Skin epidermis (tissue), 12 donors: ENCODE measurements at regions not wholly inside any gene's neighbourhood (a gene's known extent, or its start where the extent isn't known, plus 50 kb on each side); places are given as distances from the start of the nearest gene placed in this dataset.

Experiments
- H3K27ac ChIP-seq, 21 experiments: fragments of 200-600 bp; sonication (generic) in 11 of 21; one replicate each; pipeline ENCODE4 v1.5.0; 2020; ENCODE audit warnings: mild to moderate bottlenecking in 3 of 21, inconsistent platforms in 2 of 21, moderate library complexity in 2 of 21
- H3K4me3 ChIP-seq, 7 experiments: fragments of 200-600 bp; sonication (generic) in 2 of 7; one replicate each; pipeline ENCODE4 v1.5.0; 2020; ENCODE audit warnings: inconsistent platforms in 2 of 7, mild to moderate bottlenecking in 2 of 7, moderate library complexity in 1 of 7

DNA sequence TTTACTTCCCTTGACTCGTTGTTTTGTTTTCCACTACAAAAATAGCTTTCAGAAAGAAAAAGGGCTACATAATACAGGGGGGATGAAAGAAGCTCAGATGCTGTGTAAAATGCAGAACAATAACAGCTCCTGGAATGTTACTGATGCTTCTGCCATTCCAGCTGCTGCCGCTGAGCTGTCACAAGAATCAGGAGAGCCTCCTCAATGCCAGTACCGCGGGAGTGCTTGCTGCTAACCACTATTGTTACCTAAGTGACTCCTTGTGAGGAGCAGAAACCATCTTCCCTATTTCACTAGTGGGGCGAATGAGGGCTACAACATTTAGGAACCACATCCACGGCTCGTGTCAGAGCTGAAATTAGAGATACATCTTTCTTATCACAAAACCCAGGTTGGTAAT is 384.8 kb downstream of the GALR1 start:
- H3K27ac ChIP-seq, result no peak overlapping the region
- no peak overlapping the region for H3K4me3 ChIP-seq

DNA sequence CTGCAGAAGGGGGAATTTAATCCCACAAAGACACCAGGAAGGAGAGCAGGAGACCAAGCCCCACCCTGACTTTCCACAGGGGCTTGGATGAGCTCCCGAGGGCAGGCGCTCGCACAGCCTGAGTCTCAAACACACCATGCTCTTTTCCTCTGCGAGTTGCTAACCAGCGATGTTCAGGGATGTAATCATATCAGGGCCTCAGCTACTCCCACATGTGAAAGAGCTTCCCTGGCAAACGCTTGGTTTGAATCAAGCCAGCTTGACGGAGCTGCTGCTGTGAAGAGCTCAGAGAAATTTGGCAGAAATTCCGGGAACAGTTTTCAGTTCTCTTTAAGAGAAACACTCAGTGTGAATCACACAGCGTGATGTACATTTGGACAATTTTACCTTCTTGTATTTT is 385.8 kb downstream of the GALR1 start:
- H3K27ac ChIP-seq, result no peak overlapping the region
- H3K4me3 ChIP-seq, result no peak overlapping the region

DNA sequence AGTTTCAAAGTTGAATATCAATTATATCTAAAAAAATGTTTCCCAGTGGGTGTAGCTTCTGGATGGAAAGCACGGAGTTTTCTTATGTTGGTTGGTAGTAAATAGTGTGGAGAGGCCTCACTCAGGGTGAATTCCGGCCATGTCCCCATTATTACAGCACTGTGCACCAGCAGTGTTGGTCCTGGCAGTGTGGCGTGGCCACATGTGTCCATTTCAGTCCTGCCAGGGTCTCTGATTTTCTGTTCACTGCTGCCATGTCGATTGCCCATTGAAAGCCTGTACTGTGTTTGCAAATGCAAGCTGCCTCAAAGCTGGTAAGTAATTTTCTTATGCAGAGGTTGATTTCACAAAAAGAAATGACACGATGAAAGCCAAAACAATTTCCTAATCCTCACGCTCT is 386.2 kb downstream of the GALR1 start:
- H3K27ac ChIP-seq, result no peak overlapping the region
- H3K4me3 ChIP-seq, result no peak overlapping the region

DNA sequence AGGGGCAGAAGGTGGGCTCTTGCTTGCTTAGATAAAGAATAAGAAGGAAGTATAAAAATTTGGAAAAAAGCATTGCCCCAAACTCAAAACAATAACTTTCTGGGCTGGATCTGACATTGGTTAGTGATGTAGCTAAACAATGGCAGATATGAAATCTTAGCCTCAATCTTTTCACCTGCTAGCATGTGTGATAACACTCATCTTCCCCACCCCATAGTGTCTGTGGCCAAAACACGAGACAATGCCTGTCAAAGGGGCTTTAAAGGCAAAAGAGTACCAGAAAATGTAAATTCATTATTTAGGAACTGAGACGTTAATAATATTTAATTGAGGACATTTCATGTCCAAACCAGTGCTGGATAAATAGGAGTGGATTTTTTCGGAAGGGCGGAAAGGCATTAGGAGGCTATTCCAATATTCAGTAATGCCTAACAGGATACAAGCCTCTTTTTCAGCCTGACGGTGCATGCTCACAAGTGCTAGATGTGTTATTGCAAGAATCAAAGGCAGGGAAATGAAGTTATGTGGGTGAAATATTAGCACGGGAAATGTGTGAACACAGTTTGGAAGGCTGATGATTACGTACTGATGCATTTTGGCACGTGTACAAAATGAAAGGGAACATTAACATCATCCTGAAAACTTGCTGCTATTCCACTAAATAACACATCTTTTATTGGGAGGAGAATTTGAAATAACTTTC is 395.7 kb downstream of the GALR1 start:
- H3K4me3 ChIP-seq, result no peak overlapping the region

DNA sequence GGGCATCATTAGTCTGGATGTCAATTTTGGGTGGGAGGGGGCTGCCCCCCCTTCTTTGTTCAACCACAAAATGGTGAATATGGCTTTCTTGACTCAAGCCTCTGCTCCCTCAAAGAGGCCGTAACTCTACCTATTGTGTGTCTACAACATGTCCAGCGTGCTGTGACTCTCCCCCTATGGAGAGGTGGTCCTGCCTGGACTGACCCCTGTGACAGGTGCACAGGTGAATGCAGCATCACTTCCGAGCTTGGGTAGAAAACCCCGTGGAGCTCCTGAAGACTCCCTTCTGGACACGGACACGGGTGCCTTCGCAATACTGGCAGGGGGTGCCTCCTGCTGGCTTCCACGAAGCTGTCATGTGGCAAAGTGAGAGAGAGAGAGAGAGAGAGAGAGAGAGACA is 397.8 kb downstream of the GALR1 start:
- Histone ChIP-seq H3K27ac (no peak overlapping the region), H3K4me3 (no peak overlapping the region)

More for the DNA sequence above, 395.7 kb downstream of the GALR1 start:
- no peak overlapping the region for H3K27ac ChIP-seq

DNA sequence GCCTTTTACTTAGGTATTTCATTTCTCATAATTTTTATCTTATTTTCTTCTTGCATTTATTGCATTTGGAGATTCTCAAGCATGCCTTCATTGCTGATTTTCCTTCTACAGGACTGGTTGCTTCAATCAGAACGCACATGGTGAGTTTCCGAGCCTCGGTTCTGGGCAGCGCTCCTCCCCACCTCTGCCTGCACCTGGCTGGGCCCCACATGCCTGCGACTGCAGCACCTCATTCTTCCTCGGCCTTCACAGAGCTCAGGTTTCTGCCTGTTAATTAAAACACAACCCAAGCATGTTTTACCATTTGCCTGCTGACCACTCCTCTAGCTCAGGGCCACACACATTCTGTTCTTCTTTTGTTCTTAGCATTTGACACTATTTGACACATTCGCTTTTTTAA is 398.8 kb downstream of the GALR1 start:
- Histone ChIP-seq H3K4me3 (no peak overlapping the region), H3K27ac (no peak overlapping the region)

DNA sequence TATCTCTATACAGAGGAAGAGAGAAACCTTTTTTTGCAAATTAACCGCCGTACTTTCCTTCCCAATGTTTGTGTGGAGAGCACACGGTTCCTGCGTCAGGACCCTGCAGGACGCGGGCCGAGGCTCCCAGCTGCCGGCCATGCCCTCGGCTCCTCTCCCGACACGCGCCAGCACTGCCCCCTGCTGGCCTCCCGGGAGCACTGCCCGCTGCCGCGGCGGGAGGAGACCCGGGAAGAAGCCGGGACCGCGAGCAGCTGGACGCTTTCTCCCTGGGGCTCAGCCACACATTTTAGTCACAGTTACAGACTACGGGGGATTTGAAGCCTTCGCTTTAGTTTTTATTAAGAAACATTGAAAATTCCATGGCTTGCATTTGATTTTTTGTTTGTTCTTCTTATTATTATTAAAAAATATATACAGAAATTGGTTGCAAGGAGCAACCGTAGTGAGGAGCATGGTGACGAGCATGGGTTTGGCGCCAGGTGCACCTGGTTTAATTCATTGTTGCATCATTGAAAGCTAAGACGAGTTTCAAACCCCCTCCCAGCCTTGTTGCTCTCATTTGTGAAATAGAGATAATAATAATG is 401.2 kb downstream of the GALR1 start:
- no peak overlapping the region for H3K27ac ChIP-seq
- H3K4me3 ChIP-seq, result no peak overlapping the region

DNA sequence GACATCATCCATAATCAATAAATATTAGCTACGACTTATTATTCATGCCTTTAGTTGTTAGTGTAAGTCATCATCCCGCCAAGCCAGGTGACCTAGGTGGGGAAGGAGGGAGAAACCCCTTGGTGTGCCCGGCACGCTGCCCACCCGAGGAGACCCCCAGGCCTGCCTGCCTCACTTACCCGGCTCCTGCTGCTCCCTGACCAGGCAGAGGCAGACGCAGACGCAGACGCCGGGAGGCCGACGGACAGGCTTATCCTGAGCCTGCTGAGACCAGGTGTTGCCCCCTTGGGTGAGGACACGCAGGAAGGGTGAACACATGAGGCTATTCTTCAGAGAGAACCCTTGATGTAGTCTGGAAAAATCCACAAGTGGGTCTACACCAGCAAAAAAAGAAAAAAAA is 401.8 kb downstream of the GALR1 start:
- no peak overlapping the region for H3K4me3 ChIP-seq

DNA sequence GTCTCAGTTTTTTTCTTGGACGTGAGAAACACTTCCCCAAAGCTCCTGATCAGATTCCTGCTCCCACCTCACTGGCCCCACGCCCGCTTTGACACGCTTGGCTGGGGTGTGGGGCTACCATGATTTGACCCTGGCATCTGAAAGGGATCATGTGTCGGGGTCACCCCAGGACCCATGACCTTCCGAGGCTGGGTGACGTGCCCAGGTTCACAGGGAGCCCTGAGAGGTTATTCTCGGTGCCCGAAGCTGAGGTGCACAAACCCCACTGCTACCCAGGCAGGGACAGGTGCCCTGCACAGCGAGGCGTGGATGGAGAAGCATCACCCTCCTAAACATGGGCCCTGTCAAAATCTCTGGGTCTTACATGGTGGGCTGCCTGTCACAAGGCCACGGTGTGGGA is 404.1 kb downstream of the GALR1 start:
- no peak overlapping the region for H3K4me3 ChIP-seq
- H3K27ac ChIP-seq, result no peak overlapping the region

More for the DNA sequence above, 401.8 kb downstream of the GALR1 start:
- no peak overlapping the region for H3K27ac ChIP-seq

DNA sequence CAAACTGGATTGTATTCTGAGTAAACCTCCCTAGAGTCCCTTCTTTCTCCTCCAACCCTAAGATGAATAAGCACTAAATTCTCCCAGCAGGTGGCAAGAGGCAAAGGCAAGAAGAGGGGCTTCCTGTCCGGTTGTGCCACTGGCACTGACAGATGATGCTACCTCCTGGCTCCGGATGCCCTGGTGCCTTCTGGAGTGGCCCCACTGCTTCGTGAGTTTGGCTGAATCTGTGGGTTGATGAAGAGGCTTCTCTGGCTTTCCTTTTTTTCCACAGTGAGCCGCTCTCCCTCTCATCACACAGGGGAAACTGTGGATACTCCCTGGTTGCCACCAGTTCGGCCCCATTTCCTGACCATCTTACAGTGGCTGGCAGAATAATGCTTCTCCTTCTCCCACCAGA is 404.7 kb downstream of the GALR1 start:
- H3K4me3 ChIP-seq, result no peak overlapping the region
- H3K27ac ChIP-seq, result no peak overlapping the region

DNA sequence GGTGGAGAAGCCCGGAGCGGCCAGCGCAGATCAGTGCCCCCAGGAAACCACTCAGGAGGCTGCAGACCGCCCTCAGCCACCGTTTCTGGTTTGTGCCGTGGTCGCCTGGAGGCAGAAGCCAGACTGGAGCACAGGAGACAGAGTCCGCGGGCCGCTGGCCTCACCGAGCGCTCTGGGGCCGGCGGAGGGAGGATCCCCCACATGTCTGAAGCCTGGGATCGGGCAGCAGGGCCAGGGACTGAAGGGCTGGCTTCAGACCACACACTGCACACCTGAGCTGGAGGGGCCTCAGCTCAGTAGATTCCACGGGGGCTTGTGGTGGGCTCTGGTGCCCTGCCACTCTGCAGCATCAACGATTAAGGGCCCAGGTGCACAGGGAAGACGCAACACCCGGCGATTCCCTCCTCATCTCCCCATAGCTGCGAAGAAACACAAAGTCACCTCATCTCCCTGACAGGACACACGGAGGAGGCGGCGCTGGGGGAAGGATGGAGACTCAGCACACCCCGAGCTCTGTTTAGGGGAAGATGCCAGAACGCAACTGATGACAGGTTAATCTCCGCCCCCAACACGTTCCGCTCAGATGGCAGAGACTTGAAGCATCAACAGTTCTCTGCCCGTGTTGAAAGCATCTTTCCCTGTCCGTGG is 408.1 kb downstream of the GALR1 start:
- Histone ChIP-seq H3K27ac (no peak overlapping the region), H3K4me3 (no peak overlapping the region)

DNA sequence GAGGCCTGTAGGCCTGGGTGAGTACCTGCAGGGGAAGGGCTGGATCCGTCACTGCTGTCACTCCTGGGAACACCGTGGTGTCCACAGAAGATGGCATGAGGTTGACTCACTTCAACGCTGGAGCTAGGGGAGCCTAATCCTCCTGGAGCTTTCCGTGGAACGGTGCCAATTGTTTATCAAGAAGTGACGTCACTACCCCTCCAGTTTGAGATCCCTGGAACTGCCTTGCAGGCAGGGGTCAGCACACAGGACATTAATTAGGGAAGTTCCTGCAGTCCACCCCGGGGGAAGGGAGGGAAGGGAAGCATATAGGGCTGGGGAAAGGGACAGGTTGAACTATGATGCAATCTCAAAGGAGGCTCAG is 408.6 kb downstream of the GALR1 start:
- Histone ChIP-seq H3K27ac (no peak overlapping the region), H3K4me3 (no peak overlapping the region)

DNA sequence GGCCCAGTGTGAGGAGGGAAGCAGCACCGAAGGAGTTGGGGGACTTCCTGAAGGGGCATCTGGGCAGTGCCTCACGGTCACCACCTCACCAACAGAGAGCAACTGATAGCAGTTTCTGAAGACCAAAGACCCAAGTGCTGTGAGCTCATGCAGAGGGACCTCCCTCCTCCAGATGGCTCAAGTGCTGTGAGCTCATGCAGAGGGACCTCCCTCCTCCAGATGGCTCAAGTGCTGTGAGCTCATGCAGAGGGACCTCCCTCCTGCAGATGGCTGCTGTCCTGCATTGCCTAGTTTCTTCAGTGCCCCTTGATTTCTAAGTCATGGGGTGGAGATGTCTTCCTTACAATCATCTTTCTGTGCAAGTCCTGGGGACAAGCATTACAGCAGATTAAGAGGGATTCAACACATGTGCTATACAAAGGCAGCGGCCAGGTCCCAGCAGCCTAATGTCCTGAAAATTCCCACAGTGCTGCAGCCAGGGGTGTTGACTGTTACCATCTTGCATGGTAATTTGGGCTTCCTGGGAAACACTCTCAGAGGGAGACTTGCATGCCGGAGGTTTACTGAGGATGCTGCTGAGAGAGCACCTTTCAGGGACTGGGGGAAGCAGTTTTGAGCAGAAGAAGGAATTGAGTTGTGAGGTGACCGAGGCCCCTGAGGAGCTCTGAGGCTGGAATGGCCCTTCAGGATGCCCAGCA is 409.3 kb downstream of the GALR1 start:
- Histone ChIP-seq H3K27ac (no peak overlapping the region), H3K4me3 (no peak overlapping the region)

DNA sequence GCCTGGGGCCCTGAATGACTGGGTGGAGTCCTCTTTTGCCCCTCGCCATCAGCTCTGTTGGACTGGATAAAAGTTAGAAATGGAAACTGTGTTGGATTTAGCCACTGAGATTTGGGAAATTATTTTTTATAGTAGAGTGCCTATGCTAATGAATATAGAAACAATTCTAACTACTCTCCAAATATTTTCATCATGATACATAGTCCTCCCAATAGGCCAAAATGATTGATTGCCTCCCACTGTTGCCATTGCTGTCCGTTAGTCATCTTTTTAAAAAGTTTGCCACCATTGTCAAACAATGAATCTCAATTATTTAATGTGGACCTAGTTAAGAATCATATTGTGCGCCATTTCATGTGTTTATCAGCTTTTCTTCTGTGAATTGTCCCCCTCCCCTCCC is 417.0 kb downstream of the GALR1 start:
- no peak overlapping the region for H3K27ac ChIP-seq

DNA sequence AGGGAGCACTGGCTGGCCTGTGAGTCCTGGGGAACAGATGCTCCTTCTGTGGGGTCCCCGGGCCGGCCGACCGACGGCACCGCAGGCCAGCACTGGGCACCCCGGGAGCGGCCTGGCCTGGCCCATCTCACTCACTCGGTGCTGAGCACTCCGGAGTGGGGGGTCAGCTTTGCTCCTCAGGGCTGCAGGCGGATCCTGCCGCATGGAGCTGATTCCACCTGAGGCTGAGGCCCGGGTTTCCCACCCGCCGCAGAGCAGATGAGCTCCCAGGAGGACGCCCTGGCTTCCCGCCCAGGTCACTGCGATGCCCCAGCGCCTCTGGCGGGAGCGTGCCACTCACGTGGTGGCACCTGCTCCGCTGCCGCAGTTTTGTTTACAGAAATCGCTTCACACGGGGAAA is 418.6 kb downstream of the GALR1 start:
- Histone ChIP-seq H3K27ac (no peak overlapping the region), H3K4me3 (no peak overlapping the region)

More for the DNA sequence above, 417.0 kb downstream of the GALR1 start:
- H3K4me3 ChIP-seq, result no peak overlapping the region

DNA sequence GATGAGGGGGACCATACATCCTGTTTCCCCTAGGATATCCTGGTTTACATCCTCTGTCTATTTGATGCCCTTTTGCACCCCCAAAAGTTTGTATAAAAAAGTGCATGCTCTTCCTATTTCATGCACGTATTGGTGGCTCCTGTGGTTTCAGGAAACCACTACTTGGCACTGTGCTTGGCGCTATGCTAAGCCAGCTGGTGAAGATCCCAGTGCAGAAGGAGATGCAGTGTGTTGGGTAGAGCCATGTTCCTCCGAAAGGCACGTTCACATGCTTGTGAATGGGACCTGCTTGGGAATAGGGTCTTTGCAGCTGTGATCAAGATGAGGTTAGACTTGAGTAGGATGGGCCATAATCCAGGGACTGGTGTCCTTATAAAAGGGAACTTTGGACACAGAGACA is 419.7 kb downstream of the GALR1 start:
- H3K4me3 ChIP-seq, result no peak overlapping the region
- H3K27ac ChIP-seq, result no peak overlapping the region

DNA sequence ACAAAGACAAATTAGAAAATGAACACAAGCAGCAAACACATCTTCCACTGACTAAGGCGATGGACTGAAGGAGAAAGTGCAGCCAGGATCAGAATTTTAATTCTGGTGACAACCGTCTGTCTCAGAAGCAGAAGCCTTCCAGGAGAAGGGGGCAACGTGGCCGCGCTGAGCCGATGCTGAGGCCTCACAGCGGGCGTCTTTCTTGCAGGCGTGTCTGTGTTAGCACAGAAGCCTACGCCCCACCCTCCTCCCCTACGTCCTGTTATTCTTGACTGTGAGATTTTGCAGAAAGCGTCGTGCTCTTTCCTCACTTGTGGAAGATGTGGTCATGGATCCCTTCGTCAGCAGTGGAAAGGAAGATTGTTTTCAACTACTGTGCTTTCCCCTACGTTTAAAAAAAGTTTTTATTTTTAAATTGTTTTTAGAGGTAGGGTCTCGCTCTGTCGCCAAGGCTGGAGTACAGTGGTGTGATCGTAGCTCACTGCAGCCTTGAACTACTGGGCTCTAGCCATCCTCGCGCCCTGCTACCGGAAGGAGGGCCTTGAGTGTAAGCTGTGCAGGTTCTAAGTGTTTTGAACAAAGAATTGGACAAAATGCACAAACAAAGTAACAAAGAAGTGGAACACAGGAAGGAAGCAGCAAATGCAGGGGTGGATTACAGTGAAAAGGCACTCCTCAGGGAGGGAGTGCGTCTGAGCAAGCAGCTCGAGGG is 422.0 kb downstream of the GALR1 start:
- no peak overlapping the region for H3K4me3 ChIP-seq

DNA sequence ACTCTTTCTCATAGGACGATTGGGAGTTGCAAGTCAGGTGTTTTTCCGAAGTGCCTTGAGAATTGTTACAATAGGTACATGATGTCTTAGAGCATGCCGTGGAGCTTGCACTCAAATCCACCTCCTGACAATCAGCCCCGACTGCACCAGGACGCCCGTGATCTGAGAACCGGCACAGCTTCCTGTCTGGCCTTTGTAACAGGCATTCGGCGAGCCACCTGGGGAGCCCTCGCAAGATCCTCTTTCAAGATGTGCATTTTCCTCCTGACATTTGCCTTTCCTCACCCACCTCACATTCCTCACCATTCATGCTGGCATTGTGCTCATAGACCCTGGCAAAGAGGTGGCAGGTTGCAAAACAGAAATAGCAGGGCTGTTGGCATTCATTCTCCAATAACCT is 427.3 kb downstream of the GALR1 start:
- Histone ChIP-seq H3K27ac (no peak overlapping the region), H3K4me3 (no peak overlapping the region)

More for the DNA sequence above, 422.0 kb downstream of the GALR1 start:
- no peak overlapping the region for H3K27ac ChIP-seq

DNA sequence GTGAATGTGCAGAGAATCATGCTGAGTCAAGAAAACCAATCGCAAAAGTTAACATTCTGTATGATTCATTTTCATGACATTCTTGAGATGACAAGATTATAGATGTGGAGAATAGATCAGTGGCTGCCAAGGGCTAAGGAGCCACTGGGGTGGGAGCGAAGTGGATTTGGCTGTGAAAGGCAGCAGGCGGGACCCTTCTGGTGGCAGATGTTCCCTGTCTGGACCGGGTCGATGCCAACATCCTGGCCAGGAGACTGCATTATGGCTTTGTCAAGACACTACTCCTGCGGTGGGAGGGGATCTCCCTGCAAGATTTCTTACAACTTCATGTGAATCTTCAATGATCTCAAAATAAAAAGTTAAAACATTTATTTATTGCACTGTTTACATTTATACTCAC is 427.9 kb downstream of the GALR1 start:
- H3K27ac ChIP-seq, result no peak overlapping the region

DNA sequence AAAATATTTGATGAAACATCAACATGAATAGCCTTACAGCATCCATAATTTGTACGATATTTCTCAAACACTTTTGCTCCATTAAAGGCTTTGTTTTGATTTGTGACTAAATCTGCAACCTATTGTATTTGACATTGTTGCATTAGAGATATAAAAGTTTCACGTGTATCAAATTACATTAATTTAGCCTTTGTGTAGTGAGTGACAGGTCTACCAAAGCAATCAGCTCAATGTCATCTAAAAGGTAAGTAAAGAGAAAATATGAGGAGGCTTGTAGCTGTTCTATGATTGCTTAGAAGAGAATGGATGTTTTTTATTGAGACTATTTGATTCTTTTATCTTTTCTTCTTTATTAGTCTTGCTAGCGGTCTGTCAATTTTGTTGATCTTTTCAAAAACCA is 430.2 kb downstream of the GALR1 start:
- no peak overlapping the region for H3K4me3 ChIP-seq
- H3K27ac ChIP-seq, result no peak overlapping the region

More for the DNA sequence above, 427.9 kb downstream of the GALR1 start:
- H3K4me3 ChIP-seq, result no peak overlapping the region
